Uterus (tissue), 2 donors: ENCODE measurements at regions not wholly inside any gene's neighbourhood (a gene's known extent, or its start where the extent isn't known, plus 50 kb on each side); places are given as distances from the start of the nearest gene placed in this dataset.

Experiments
- POLR2A ChIP-seq, 2 donors: fragments of 450-650 bp; IDR thresholded peaks; one replicate each; pipeline ENCODE4 v1.6.1; 2016; ENCODE audit warnings: antibody characterized with exemption in 2 of 2, mild to moderate bottlenecking in 1 of 2, moderate library complexity in 1 of 2
- TF ChIP-seq, protein P1 (sequence below), 4 experiments: fragments of 200-600 bp in 2 of 4; fragments of 450-650 bp in 2 of 4; sonication (generic) in 2 of 4; IDR thresholded peaks; one replicate each; pipeline ENCODE4 v1.5.1; 2016 to 2019; ENCODE audit warnings: antibody characterized with exemption in 4 of 4, mild to moderate bottlenecking in 2 of 4, moderate library complexity in 1 of 4

DNA sequence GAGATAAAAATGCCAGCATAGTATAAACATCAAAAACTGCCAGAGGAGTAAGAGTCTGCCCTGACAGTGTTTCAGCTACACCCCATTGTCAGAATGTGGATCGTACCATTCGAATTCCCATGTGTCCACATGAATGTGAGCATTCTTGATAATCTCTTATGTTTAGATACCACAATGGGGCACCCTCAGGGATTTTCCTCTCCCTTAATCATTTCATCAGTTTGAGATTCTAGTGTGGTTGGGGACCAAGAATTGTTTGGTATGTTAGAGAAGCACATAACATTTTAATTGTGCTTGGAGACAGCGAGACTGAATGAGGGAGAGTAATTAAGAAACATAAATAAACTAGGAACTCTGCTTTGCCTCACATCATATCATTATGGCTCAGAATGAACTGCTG lies 120.2 kb downstream of the ZC3H11B start:
- TF ChIP-seq, protein P1, sequence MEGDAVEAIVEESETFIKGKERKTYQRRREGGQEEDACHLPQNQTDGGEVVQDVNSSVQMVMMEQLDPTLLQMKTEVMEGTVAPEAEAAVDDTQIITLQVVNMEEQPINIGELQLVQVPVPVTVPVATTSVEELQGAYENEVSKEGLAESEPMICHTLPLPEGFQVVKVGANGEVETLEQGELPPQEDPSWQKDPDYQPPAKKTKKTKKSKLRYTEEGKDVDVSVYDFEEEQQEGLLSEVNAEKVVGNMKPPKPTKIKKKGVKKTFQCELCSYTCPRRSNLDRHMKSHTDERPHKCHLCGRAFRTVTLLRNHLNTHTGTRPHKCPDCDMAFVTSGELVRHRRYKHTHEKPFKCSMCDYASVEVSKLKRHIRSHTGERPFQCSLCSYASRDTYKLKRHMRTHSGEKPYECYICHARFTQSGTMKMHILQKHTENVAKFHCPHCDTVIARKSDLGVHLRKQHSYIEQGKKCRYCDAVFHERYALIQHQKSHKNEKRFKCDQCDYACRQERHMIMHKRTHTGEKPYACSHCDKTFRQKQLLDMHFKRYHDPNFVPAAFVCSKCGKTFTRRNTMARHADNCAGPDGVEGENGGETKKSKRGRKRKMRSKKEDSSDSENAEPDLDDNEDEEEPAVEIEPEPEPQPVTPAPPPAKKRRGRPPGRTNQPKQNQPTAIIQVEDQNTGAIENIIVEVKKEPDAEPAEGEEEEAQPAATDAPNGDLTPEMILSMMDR (IDR thresholded peaks at IDR 0.05), result no peak
- TF ChIP-seq POLR2A (IDR thresholded peaks at IDR 0.05), result no peak
